Gastrocnemius medialis (tissue), 4 donors: ENCODE measurements at regions not wholly inside any gene's neighbourhood (a gene's known extent, or its start where the extent isn't known, plus 50 kb on each side); places are given as distances from the start of the nearest gene placed in this dataset.

Experiments
- CTCF ChIP-seq, 5 experiments: fragments of 450-650 bp in 3 of 5; fragments of 200-600 bp in 2 of 5; sonication (generic) in 2 of 5; IDR thresholded peaks in 4 of 5; conservative IDR thresholded peaks in 1 of 5; 1 replicate in 4 of 5; 2 replicates in 1 of 5; pipeline ENCODE4 v1.5.1; 2016 to 2019; ENCODE audit warnings: antibody characterized with exemption in 5 of 5, mild to moderate bottlenecking in 3 of 5, moderate library complexity in 3 of 5
- POLR2A ChIP-seq, 2 donors: fragments of 450-650 bp; IDR thresholded peaks; one replicate each; pipeline ENCODE4 v1.6.1; 2017; ENCODE audit warnings: antibody characterized with exemption in 2 of 2, mild to moderate bottlenecking in 2 of 2, moderate library complexity in 2 of 2

GRCh38 chr5:4969351-4969750 lies 170.8 kb upstream of the ADAMTS16 start:
- TF ChIP-seq POLR2A (IDR thresholded peaks at IDR 0.05) (no peak), CTCF (IDR thresholded peaks at IDR 0.05 in 4 of 5, conservative IDR thresholded peaks at IDR 0.05 in 1 of 5) (no peak)
